PC-3 (cell line): ENCODE measurements at regions not wholly inside any gene's neighbourhood (a gene's known extent, or its start where the extent isn't known, plus 50 kb on each side); places are given as distances from the start of the nearest gene placed in this dataset.

Experiments used
- ATAC-seq: fragments of 200-7000 bp; cut with Tn5 transposase; 2 replicates; pipeline ENCODE4 v1.9.1; 2020; ENCODE audit warnings: mild to moderate bottlenecking, moderate library complexity
- BruUV-seq: library from RNA; stranded (reverse); fragments of 400-500 nt; replicated peaks from 2 replicates; lab custom pipeline; 2021; lab: Mats Ljungman, UMichigan
- CTCF ChIA-PET: fragments of 300-600 bp; sonication (Branson Sonifier 250); formaldehyde crosslinking; loops from one replicate; lab custom pipeline; 2022; ENCODE audit warnings: antibody characterized with exemption; lab: Charles Lee
- POLR2A ChIA-PET: fragments of 300-600 bp; sonication (Branson Sonifier 250); formaldehyde crosslinking; loops from one replicate; lab custom pipeline; 2022; ENCODE audit warnings: antibody characterized with exemption; ENCODE audit not compliant: unreplicated experiment; lab: Charles Lee
- DNase-seq: peaks from one replicate; pipeline ENCODE4 v3.0.0-alpha.2; 2015
- H2AFZ ChIP-seq: fragments of 300-600 bp; sonication (generic); 2 replicates; pipeline ENCODE4 v1.6.0; 2016; ENCODE audit warnings: antibody characterized with exemption, low read length
- H3F3A ChIP-seq: fragments of 300-600 bp; sonication (generic); one replicate; pipeline ENCODE4 v1.6.0; 2017; ENCODE audit warnings: antibody characterized with exemption, low read length, control low read depth, mild to moderate bottlenecking; ENCODE audit not compliant: unreplicated experiment
- H3K27ac ChIP-seq: fragments of 300-600 bp; sonication (generic); 2 replicates; pipeline ENCODE4 v1.5.1; 2016; ENCODE audit warnings: mild to moderate bottlenecking, low read length
- H3K27me3 ChIP-seq: fragments of 300-600 bp; sonication (generic); 2 replicates; pipeline ENCODE4 v1.6.1; 2016; ENCODE audit warnings: low read length, mixed read lengths
- H3K36me3 ChIP-seq: fragments of 300-600 bp; sonication (generic); 2 replicates; pipeline ENCODE4 v1.6.1; 2016; ENCODE audit warnings: low read depth, mixed run types, low read length, mixed read lengths
- H3K4me1 ChIP-seq: fragments of 300-600 bp; sonication (generic); 2 replicates; pipeline ENCODE4 v1.5.1; 2016; ENCODE audit warnings: low read length; ENCODE audit not compliant: insufficient read depth
- H3K4me2 ChIP-seq: fragments of 300-600 bp; sonication (generic); 2 replicates; pipeline ENCODE4 v1.6.0; 2016; ENCODE audit warnings: low read length
- H3K4me3 ChIP-seq: fragments of 300-600 bp; sonication (generic); 2 replicates; pipeline ENCODE4 v1.5.1; 2016; ENCODE audit warnings: mild to moderate bottlenecking, low read length, mixed read lengths
- H3K79me2 ChIP-seq: fragments of 300-600 bp; sonication (generic); 2 replicates; pipeline ENCODE4 v1.6.1; 2017; ENCODE audit warnings: low read length, mixed read lengths
- H3K9ac ChIP-seq: fragments of 300-600 bp; sonication (generic); 2 replicates; pipeline ENCODE4 v1.6.0; 2016; ENCODE audit warnings: mild to moderate bottlenecking, low read length
- H3K9me2 ChIP-seq: fragments of 300-600 bp; sonication (generic); replicated peaks from 2 replicates; pipeline ENCODE4 v1.6.1; 2016; ENCODE audit warnings: mixed run types, low read length, mixed read lengths
- H3K9me3 ChIP-seq: fragments of 300-600 bp; sonication (generic); 2 replicates; pipeline ENCODE4 v1.6.1; 2016; ENCODE audit warnings: low read length, mixed read lengths
- H4K20me1 ChIP-seq: fragments of 300-600 bp; sonication (generic); 2 replicates; pipeline ENCODE4 v1.6.1; 2016; ENCODE audit warnings: low read length, mixed read lengths
- EZH2 ChIP-seq: fragments of 300-600 bp; sonication (generic); IDR thresholded peaks from one replicate; pipeline ENCODE4 v1.6.1; 2017; ENCODE audit warnings: antibody characterized with exemption, mild to moderate bottlenecking, low read length; ENCODE audit not compliant: unreplicated experiment
- EZH2phosphoT487 ChIP-seq: fragments of 300-600 bp; sonication (generic); IDR thresholded peaks from 2 replicates; pipeline ENCODE4 v1.6.1; 2018; ENCODE audit warnings: mild to moderate bottlenecking, antibody characterized with exemption, low read length, borderline replicate concordance
- intact Hi-C: fragments of 100-400 bp; cut with micrococcal nuclease; formaldehyde crosslinking; loops from 2 replicates; pipeline ENCODE4 v1.9.0; 2023
- TF ChIP-seq, protein P1 (sequence below): fragments of 300-600 bp; sonication (generic); conservative IDR thresholded peaks from 2 replicates; pipeline ENCODE4 v1.5.1; 2017; ENCODE audit warnings: antibody characterized with exemption, low read depth, mild to moderate bottlenecking, low read length

DNA sequence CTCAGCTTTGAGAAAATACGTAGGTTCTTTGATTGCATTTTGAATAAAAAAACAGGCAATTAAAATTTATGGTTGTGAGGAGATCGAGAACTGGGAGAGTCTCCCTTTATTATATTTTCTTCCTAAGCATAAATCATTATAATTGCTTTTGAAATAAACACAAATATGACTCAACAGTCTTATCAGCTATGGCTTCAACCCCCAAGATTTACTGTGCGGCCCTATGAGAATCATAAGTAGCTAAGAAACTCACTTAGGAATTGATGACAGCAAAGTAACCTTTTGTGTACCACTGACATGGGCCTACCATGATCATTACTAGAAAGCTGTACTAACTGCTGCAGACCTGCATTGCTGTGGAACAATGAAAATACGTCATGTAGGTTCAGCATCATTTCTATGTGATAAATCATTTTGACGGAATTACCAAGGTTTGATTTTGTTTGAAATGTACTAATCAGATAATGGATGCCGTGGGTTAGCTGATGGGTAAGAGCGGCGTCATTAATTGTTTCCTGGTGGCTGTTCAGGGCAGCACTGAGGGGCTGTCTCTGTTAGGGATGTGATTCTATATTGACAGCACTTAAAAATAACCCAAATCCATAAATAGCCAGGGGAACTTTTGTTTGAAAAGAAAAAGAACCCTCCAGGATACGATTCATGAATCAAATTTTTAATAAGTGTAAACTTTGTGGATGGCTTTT lies 51.5 kb upstream of the GPRIN3 start:
- CTCF ChIA-PET: no interaction called here
- TF ChIP-seq, protein P1, sequence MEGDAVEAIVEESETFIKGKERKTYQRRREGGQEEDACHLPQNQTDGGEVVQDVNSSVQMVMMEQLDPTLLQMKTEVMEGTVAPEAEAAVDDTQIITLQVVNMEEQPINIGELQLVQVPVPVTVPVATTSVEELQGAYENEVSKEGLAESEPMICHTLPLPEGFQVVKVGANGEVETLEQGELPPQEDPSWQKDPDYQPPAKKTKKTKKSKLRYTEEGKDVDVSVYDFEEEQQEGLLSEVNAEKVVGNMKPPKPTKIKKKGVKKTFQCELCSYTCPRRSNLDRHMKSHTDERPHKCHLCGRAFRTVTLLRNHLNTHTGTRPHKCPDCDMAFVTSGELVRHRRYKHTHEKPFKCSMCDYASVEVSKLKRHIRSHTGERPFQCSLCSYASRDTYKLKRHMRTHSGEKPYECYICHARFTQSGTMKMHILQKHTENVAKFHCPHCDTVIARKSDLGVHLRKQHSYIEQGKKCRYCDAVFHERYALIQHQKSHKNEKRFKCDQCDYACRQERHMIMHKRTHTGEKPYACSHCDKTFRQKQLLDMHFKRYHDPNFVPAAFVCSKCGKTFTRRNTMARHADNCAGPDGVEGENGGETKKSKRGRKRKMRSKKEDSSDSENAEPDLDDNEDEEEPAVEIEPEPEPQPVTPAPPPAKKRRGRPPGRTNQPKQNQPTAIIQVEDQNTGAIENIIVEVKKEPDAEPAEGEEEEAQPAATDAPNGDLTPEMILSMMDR: no peak
- TF ChIP-seq EZH2: no peak
- no peak for TF ChIP-seq EZH2phosphoT487
- no peaks in the 10 kb centered on the region for H3K36me3 ChIP-seq
- H2AFZ ChIP-seq: no peak overlapping the region
- ATAC-seq (no peak), DNase-seq (no peak)
- H3F3A ChIP-seq: no peaks in the 10 kb centered on the region
- no peaks in the 10 kb centered on the region for H3K79me2 ChIP-seq
- POLR2A ChIA-PET: no interaction called here
- no peaks in the 10 kb centered on the region for H3K9me2 ChIP-seq
- H3K4me3 ChIP-seq: no peak overlapping the region
- no peaks in the 10 kb centered on the region for H4K20me1 ChIP-seq
- H3K4me1 ChIP-seq: no peaks in the 10 kb centered on the region
- H3K4me2 ChIP-seq: no peak overlapping the region
- intact Hi-C loops: no loop called here
- peaks cover 54% of the 10 kb centered on the region for H3K27me3 ChIP-seq
- no peak overlapping the region for H3K9ac ChIP-seq
- H3K27ac ChIP-seq: no peak overlapping the region
- no TSS peak for BruUV-seq
- H3K9me3 ChIP-seq: no peaks in the 10 kb centered on the region

DNA sequence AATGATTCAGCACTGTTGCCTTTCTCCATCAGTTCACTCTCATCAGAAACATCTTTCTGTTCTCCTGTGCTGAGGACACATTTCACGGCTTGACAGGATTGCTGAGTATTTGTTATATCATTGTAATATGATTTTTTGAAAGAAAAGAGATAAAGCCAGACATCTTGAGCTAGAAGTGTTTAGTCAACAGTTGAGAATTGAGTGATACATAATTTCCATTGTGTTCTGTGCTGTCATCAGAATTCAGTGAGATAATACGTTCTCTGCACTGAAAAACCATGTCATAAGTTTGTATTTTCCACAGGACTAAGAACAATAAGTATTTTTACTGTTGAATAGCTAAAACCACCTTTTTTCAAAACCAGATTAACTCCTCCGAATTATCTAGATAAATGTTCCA lies 50.2 kb upstream of the GPRIN3 start:
- Histone ChIP-seq H3K9me3 (no peaks in the 10 kb centered on the region), H3K4me2 (no peak overlapping the region), H3K4me1 (no peaks in the 10 kb centered on the region), H3K79me2 (no peaks in the 10 kb centered on the region), H2AFZ (no peak overlapping the region), H3K27me3 (peaks cover 54% of the 10 kb centered on the region), H4K20me1 (no peaks in the 10 kb centered on the region), H3F3A (no peaks in the 10 kb centered on the region), H3K4me3 (no peak overlapping the region), H3K9ac (no peak overlapping the region), H3K27ac (no peak overlapping the region), H3K36me3 (no peaks in the 10 kb centered on the region), H3K9me2 (no peaks in the 10 kb centered on the region)
- TF ChIP-seq, protein P1: no peak
- no peak for TF ChIP-seq EZH2
- no peak for TF ChIP-seq EZH2phosphoT487
- intact Hi-C loops: no loop called here
- DNase-seq: no peak
- ChIA-PET POLR2A (no interaction called here), CTCF (no interaction called here)
- ATAC-seq: no peak
- no TSS peak for BruUV-seq
